ENCODE measurements at regions not wholly inside any gene's neighbourhood (a gene's known extent, or its start where the extent isn't known, plus 50 kb on each side); places are given as distances from the start of the nearest gene placed in this dataset.

DNA sequence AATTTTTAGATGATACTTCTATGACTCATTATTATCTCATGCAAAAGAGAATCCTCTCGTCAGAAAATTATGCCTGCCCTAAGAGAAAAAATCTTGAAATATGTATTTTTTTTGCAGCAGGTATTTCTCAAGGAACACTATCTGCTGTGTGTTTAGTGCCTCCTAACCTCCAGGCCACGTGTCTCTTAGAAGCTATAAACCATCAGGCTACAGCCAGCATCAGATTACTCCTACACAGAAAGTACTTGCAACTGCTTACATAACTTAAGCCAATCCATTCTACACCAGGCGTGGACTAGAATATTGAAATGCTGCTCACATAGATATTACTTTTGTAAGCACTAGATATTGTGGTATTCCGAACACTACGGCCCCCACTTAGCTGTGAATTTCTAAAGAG lies 933.4 kb downstream of the PLA2G4A start:
- Histone ChIP-seq H3K4me1 (ENCODE audit: low read length) (no peaks in the 10 kb centered on the region), H3K9me2 (replicated peaks; ENCODE audit: insufficient read depth, low read length) (no peaks in the 10 kb centered on the region), H3K79me2 (ENCODE audit: low read length) (no peaks in the 10 kb centered on the region), H3K4me2 (ENCODE audit: low read depth, low read length) (no peak overlapping the region), H4K20me1 (ENCODE audit: insufficient read depth, low read length) (no peaks in the 10 kb centered on the region), H3K27me3 (replicated peaks; ENCODE audit: insufficient read depth, low read length) (no peaks in the 10 kb centered on the region), H3K4me3 (ENCODE audit: low read length) (no peak overlapping the region), H3K9ac (ENCODE audit: low read length) (no peak overlapping the region), H3K27ac (ENCODE audit: low read length) (no peak overlapping the region), H3K9me3 (replicated peaks; ENCODE audit: insufficient read depth, low read length) (no peaks in the 10 kb centered on the region), H3F3A (ENCODE audit: insufficient read depth, low read length) (no peaks in the 10 kb centered on the region), H2AFZ (ENCODE audit: low read length) (no peak overlapping the region), H3K36me3 (replicated peaks; ENCODE audit: insufficient read depth, low read length) (no peaks in the 10 kb centered on the region)
- no peak for DNase-seq
- TF ChIP-seq EZH2phosphoT487 (IDR thresholded peaks at IDR 0.05; ENCODE audit: low read length) (no peak), EZH2 (optimal IDR thresholded peaks at IDR 0.05; ENCODE audit: low read depth, low read length) (no peak)
- TF ChIP-seq, protein P1, sequence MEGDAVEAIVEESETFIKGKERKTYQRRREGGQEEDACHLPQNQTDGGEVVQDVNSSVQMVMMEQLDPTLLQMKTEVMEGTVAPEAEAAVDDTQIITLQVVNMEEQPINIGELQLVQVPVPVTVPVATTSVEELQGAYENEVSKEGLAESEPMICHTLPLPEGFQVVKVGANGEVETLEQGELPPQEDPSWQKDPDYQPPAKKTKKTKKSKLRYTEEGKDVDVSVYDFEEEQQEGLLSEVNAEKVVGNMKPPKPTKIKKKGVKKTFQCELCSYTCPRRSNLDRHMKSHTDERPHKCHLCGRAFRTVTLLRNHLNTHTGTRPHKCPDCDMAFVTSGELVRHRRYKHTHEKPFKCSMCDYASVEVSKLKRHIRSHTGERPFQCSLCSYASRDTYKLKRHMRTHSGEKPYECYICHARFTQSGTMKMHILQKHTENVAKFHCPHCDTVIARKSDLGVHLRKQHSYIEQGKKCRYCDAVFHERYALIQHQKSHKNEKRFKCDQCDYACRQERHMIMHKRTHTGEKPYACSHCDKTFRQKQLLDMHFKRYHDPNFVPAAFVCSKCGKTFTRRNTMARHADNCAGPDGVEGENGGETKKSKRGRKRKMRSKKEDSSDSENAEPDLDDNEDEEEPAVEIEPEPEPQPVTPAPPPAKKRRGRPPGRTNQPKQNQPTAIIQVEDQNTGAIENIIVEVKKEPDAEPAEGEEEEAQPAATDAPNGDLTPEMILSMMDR (IDR thresholded peaks at IDR 0.05; ENCODE audit: low read length): no peak

DNA sequence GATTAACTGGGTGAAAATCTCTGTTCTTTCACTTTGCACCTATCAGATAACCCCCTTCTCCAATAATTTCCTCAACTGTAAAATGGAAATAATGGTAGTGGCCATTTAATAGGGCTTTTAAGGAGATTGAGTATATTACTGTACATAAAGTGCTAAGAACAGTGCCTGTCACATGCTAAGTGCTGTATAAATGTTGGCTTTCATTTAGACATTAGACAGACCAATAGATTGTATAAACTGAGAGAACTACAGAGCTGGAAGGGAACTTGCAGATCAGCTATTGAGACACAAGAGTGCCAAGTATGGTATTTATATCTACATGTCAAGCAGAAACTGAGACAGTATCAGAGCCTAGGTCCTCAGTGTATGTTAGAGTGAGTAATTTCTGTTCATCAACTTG lies 934.7 kb downstream of the PLA2G4A start:
- H2AFZ ChIP-seq (ENCODE audit: low read length): no peak overlapping the region
- no peaks in the 10 kb centered on the region for H3K4me1 ChIP-seq (ENCODE audit: low read length)
- H3K79me2 ChIP-seq (ENCODE audit: low read length): no peaks in the 10 kb centered on the region
- no peak overlapping the region for H3K4me3 ChIP-seq (ENCODE audit: low read length)
- H3K36me3 ChIP-seq (replicated peaks; ENCODE audit: insufficient read depth, low read length): no peaks in the 10 kb centered on the region
- H3K27ac ChIP-seq (ENCODE audit: low read length): no peak overlapping the region
- no peak overlapping the region for H3K4me2 ChIP-seq (ENCODE audit: low read depth, low read length)
- DNase-seq: no peak
- no peak overlapping the region for H3K9ac ChIP-seq (ENCODE audit: low read length)
- H3K9me2 ChIP-seq (replicated peaks; ENCODE audit: insufficient read depth, low read length): no peaks in the 10 kb centered on the region
- TF ChIP-seq EZH2phosphoT487 (IDR thresholded peaks at IDR 0.05; ENCODE audit: low read length) (no peak), EZH2 (optimal IDR thresholded peaks at IDR 0.05; ENCODE audit: low read depth, low read length) (no peak)
- TF ChIP-seq, protein P1 (IDR thresholded peaks at IDR 0.05; ENCODE audit: low read length): no peak
- no peaks in the 10 kb centered on the region for H3F3A ChIP-seq (ENCODE audit: insufficient read depth, low read length)
- H3K27me3 ChIP-seq (replicated peaks; ENCODE audit: insufficient read depth, low read length): no peaks in the 10 kb centered on the region
- no peaks in the 10 kb centered on the region for H4K20me1 ChIP-seq (ENCODE audit: insufficient read depth, low read length)
- no peaks in the 10 kb centered on the region for H3K9me3 ChIP-seq (replicated peaks; ENCODE audit: insufficient read depth, low read length)

DNA sequence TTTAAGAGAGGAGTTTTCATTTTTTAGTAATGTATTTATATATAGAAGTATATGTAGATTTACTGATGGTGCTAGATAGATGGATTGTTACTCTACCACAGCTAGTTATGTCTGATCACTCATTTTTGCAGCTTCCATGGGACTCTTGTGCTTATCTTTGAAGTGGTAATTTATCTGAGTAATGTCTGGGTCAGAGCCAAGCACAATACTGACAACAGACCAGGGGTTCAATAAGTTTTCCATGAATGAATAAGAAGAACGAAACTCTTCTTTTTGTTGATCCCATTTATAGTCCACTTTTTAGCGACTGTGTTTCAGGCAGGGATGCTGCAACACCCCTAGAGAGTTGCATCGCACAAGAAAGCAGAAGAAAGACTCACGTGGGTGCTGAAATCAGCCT lies 935.2 kb downstream of the PLA2G4A start:
- Histone ChIP-seq H3K9me2 (replicated peaks; ENCODE audit: insufficient read depth, low read length) (no peaks in the 10 kb centered on the region), H2AFZ (ENCODE audit: low read length) (no peak overlapping the region), H3K79me2 (ENCODE audit: low read length) (no peaks in the 10 kb centered on the region), H3K36me3 (replicated peaks; ENCODE audit: insufficient read depth, low read length) (no peaks in the 10 kb centered on the region), H3F3A (ENCODE audit: insufficient read depth, low read length) (no peaks in the 10 kb centered on the region), H4K20me1 (ENCODE audit: insufficient read depth, low read length) (no peaks in the 10 kb centered on the region), H3K4me3 (ENCODE audit: low read length) (no peak overlapping the region), H3K4me2 (ENCODE audit: low read depth, low read length) (no peak overlapping the region), H3K9me3 (replicated peaks; ENCODE audit: insufficient read depth, low read length) (no peaks in the 10 kb centered on the region), H3K4me1 (ENCODE audit: low read length) (no peaks in the 10 kb centered on the region), H3K9ac (ENCODE audit: low read length) (no peak overlapping the region), H3K27ac (ENCODE audit: low read length) (no peak overlapping the region), H3K27me3 (replicated peaks; ENCODE audit: insufficient read depth, low read length) (no peaks in the 10 kb centered on the region)
- DNase-seq: no peak
- no peak for TF ChIP-seq EZH2 (optimal IDR thresholded peaks at IDR 0.05; ENCODE audit: low read depth, low read length)
- TF ChIP-seq EZH2phosphoT487 (IDR thresholded peaks at IDR 0.05; ENCODE audit: low read length): no peak
- TF ChIP-seq, protein P1 (IDR thresholded peaks at IDR 0.05; ENCODE audit: low read length): no peak

Data from MM.1S (cell line).